HepG2 (cell line): ENCODE measurements at regions not wholly inside any gene's neighbourhood (a gene's known extent, or its start where the extent isn't known, plus 50 kb on each side); places are given as distances from the start of the nearest gene placed in this dataset.

Experiments used
- BHLHE40 ChIP-seq: IDR thresholded peaks from 2 replicates; pipeline ENCODE4 v1.6.1; 2011; ENCODE audit warnings: low read length, improper control_type of control experiment
- DMAP1 ChIP-seq: IDR thresholded peaks from 2 replicates; pipeline ENCODE4 v1.6.1; 2016
- FOXA3 ChIP-seq: IDR thresholded peaks from 2 replicates; pipeline ENCODE4 v1.6.1; 2016; ENCODE audit warnings: missing genetic modification reagents, missing compliant biosample characterization
- FOXK1 ChIP-seq: sonication (generic); formaldehyde crosslinking; IDR thresholded peaks from 2 replicates; pipeline ENCODE4 v1.4.0; 2020; ENCODE audit warnings: low read depth, missing genetic modification reagents, borderline replicate concordance
- GABPB1 ChIP-seq: IDR thresholded peaks from 2 replicates; pipeline ENCODE4 v1.6.1; 2016; ENCODE audit warnings: mild to moderate bottlenecking, missing genetic modification reagents, moderate library complexity, missing compliant biosample characterization
- HOXA3 ChIP-seq: sonication (generic); formaldehyde crosslinking; IDR thresholded peaks from 2 replicates; pipeline ENCODE4 v1.5.0; 2020; ENCODE audit warnings: missing genetic modification reagents
- ISX ChIP-seq: sonication (generic); formaldehyde crosslinking; conservative IDR thresholded peaks from 2 replicates; pipeline ENCODE4 v1.5.0; 2020; ENCODE audit warnings: missing genetic modification reagents
- JUN ChIP-seq: sonication (generic); formaldehyde crosslinking; IDR thresholded peaks from 2 replicates; pipeline ENCODE4 v1.4.0; 2020; ENCODE audit warnings: mild to moderate bottlenecking, missing genetic modification reagents
- MAFK ChIP-seq, 2 experiments: IDR thresholded peaks in 1 of 2; conservative IDR thresholded peaks in 1 of 2; 2 replicates each; pipeline ENCODE4 v1.6.1; 2011; ENCODE audit warnings: improper control_type of control experiment in 2 of 2, low read length in 2 of 2
- NFKBIZ ChIP-seq: IDR thresholded peaks from 2 replicates; pipeline ENCODE4 v1.6.1; 2018; ENCODE audit warnings: missing genetic modification reagents, missing compliant biosample characterization
- PCBP2 ChIP-seq: fragments of 200-400 bp; formaldehyde crosslinking; optimal IDR thresholded peaks from 2 replicates; pipeline ENCODE3; 2018; ENCODE audit warnings: low read length, low read depth; ENCODE audit not compliant: poor library complexity, severe bottlenecking
- PHF5A ChIP-seq: IDR thresholded peaks from one replicate; pipeline ENCODE4 v1.6.1; 2018; ENCODE audit warnings: low read depth, missing genetic modification reagents; ENCODE audit not compliant: unreplicated experiment
- POGK ChIP-seq: sonication (generic); formaldehyde crosslinking; conservative IDR thresholded peaks from 2 replicates; pipeline ENCODE4 v1.8.0; 2022; ENCODE audit warnings: mild to moderate bottlenecking, moderate library complexity, missing genetic modification reagents
- PRMT3 ChIP-seq: sonication (generic); formaldehyde crosslinking; IDR thresholded peaks from 2 replicates; pipeline ENCODE4 v1.8.1; 2022; ENCODE audit warnings: low read depth, mild to moderate bottlenecking, moderate library complexity, missing genetic modification reagents, borderline replicate concordance
- SAFB2 ChIP-seq: sonication (generic); formaldehyde crosslinking; IDR thresholded peaks from 2 replicates; pipeline ENCODE4 v1.5.1; 2020; ENCODE audit warnings: missing genetic modification reagents, low read depth, mild to moderate bottlenecking, borderline replicate concordance
- SIN3B ChIP-seq: fragments of 150-350 bp; IDR thresholded peaks from 2 replicates; pipeline ENCODE4 v1.6.1; 2014; ENCODE audit warnings: low read length
- SP4 ChIP-seq: sonication (generic); formaldehyde crosslinking; IDR thresholded peaks from 2 replicates; pipeline ENCODE4 v1.8.1; 2023; ENCODE audit warnings: mild to moderate bottlenecking, missing genetic modification reagents
- TOE1 ChIP-seq: sonication (generic); formaldehyde crosslinking; IDR thresholded peaks from 2 replicates; pipeline ENCODE4 v1.4.0; 2020; ENCODE audit warnings: mild to moderate bottlenecking, missing genetic modification reagents
- ZFY ChIP-seq: sonication (generic); formaldehyde crosslinking; IDR thresholded peaks from 2 replicates; pipeline ENCODE4 v1.4.0; 2020; ENCODE audit warnings: missing genetic modification reagents
- ZMAT3 ChIP-seq: sonication (generic); formaldehyde crosslinking; conservative IDR thresholded peaks from 2 replicates; pipeline ENCODE4 v1.7.0; 2021; ENCODE audit warnings: missing genetic modification reagents
- ZNF296 ChIP-seq: sonication (generic); formaldehyde crosslinking; conservative IDR thresholded peaks from 2 replicates; pipeline ENCODE4 v1.5.0; 2020; ENCODE audit warnings: mild to moderate bottlenecking, missing genetic modification reagents
- ZNF362 ChIP-seq: sonication (generic); formaldehyde crosslinking; IDR thresholded peaks from 2 replicates; pipeline ENCODE4 v1.4.0; 2020; ENCODE audit warnings: missing genetic modification reagents, mild to moderate bottlenecking, borderline replicate concordance
- ZNF510 ChIP-seq: sonication (generic); formaldehyde crosslinking; IDR thresholded peaks from 2 replicates; pipeline ENCODE4 v1.4.0; 2020; ENCODE audit warnings: low read depth, mild to moderate bottlenecking, missing genetic modification reagents
- ZNF557 ChIP-seq: sonication (generic); formaldehyde crosslinking; IDR thresholded peaks from 2 replicates; pipeline ENCODE4 v1.4.0; 2020; ENCODE audit warnings: missing genetic modification reagents
- ZNF607 ChIP-seq: sonication (generic); formaldehyde crosslinking; IDR thresholded peaks from 2 replicates; pipeline ENCODE4 v1.5.1; 2020; ENCODE audit warnings: missing genetic modification reagents, mild to moderate bottlenecking, borderline replicate concordance
- ZNF644 ChIP-seq: IDR thresholded peaks from 2 replicates; pipeline ENCODE4 v1.6.1; 2016; ENCODE audit warnings: low read depth
- ZNF782 ChIP-seq: sonication (generic); formaldehyde crosslinking; IDR thresholded peaks from 2 replicates; pipeline ENCODE4 v1.4.0; 2020; ENCODE audit warnings: missing genetic modification reagents, mild to moderate bottlenecking, borderline replicate concordance
- ZSCAN5A ChIP-seq: sonication (generic); formaldehyde crosslinking; IDR thresholded peaks from 2 replicates; pipeline ENCODE4 v1.8.0; 2022; ENCODE audit warnings: mild to moderate bottlenecking, missing genetic modification reagents, borderline replicate concordance

- TF ChIP-seq ZNF607: no peak
- 0 out of 2 replicates have a peak, but pooled peaks have one; percentile 8 for TF ChIP-seq BHLHE40
- TF ChIP-seq POGK (CRISPR knock-in tag): peak; percentile 90
- TF ChIP-seq GABPB1 (CRISPR knock-in tag): peak; percentile 92
- TF ChIP-seq ZFY: peak; percentile 79
- TF ChIP-seq PHF5A (CRISPR knock-in tag): no peak
- TF ChIP-seq ZNF557 (CRISPR knock-in tag): 0 out of 2 replicates have a peak, but pooled peaks have one; percentile 62
- TF ChIP-seq JUN: peak; percentile 51; the same call in 1 of the 2 replicates
- no peak for TF ChIP-seq ZNF296 (CRISPR knock-in tag)
- peak; percentile 91 for TF ChIP-seq HOXA3
- TF ChIP-seq DMAP1 (CRISPR knock-in tag): peak; percentile 76
- no peak for TF ChIP-seq ZNF510 (CRISPR knock-in tag)
- no peak; the same call in none of the 2 replicates for TF ChIP-seq FOXK1 (CRISPR knock-in tag)
- TF ChIP-seq SP4 (CRISPR knock-in tag): peak; percentile 70; the same call in 1 of the 2 replicates
- TF ChIP-seq SIN3B: no peak
- TF ChIP-seq ISX (CRISPR knock-in tag): peak; percentile 74; the same call in 1 of the 2 replicates
- TF ChIP-seq ZSCAN5A (CRISPR knock-in tag): peak; percentile 63; the same call in 1 of the 2 replicates
- peak; percentile 98 for TF ChIP-seq ZMAT3
- peak; percentile 94; the same call in 1 of the 2 replicates for TF ChIP-seq ZNF782 (CRISPR knock-in tag)
- TF ChIP-seq FOXA3 (CRISPR knock-in tag): peak; percentile 53
- TF ChIP-seq MAFK (conservative IDR thresholded peaks at IDR 0.05 in 1 of 2, IDR thresholded peaks at IDR 0.05 in 1 of 2; ENCODE audit: low read length in 2 of 2): no peak
- TF ChIP-seq SAFB2 (CRISPR knock-in tag): no peak
- peak; percentile 6; the same call in 1 of the 2 replicates for TF ChIP-seq TOE1 (CRISPR knock-in tag)
- peak; percentile 67 for TF ChIP-seq NFKBIZ (CRISPR knock-in tag)
- TF ChIP-seq PCBP2: no peak
- peak; percentile 46; the same call in 1 of the 2 replicates for TF ChIP-seq ZNF362 (CRISPR knock-in tag)
- 0 out of 2 replicates have a peak, but pooled peaks have one; percentile 61 for TF ChIP-seq PRMT3 (CRISPR knock-in tag)
- TF ChIP-seq ZNF644: no peak
Observed at GRCh38 chr2:61764035-61764800, 89.6 kb downstream of the FAM161A start (continued).
